ENCODE measurements at regions not wholly inside any gene's neighbourhood (a gene's known extent, or its start where the extent isn't known, plus 50 kb on each side); places are given as distances from the start of the nearest gene placed in this dataset.
"Not testable (repeated sequence)": the region's sequence is repeated elsewhere in the genome, so short reads cannot be mapped to it uniquely, and the experiment has no call there.

DNA sequence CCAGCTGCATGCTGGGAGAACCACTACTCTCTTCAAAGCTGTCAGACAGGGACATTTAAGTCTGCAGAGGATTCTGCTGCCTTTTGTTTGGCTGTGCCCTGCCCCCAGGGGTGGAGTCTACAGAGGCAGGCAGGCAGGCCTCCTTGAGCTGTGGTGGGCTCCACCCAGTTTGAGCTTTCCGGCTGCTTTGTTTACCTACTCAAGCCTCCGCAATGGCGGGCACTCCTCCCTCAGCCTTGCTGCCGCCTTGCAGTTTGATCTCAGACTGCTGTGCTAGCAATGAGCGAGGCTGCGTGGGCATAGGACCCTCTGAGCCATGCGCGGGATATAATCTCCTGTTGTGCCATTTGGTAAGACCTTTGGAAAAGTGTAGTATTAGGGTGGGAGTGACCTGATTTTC, 581.1 kb upstream of the LCORL start:
- TF ChIP-seq, protein P1, sequence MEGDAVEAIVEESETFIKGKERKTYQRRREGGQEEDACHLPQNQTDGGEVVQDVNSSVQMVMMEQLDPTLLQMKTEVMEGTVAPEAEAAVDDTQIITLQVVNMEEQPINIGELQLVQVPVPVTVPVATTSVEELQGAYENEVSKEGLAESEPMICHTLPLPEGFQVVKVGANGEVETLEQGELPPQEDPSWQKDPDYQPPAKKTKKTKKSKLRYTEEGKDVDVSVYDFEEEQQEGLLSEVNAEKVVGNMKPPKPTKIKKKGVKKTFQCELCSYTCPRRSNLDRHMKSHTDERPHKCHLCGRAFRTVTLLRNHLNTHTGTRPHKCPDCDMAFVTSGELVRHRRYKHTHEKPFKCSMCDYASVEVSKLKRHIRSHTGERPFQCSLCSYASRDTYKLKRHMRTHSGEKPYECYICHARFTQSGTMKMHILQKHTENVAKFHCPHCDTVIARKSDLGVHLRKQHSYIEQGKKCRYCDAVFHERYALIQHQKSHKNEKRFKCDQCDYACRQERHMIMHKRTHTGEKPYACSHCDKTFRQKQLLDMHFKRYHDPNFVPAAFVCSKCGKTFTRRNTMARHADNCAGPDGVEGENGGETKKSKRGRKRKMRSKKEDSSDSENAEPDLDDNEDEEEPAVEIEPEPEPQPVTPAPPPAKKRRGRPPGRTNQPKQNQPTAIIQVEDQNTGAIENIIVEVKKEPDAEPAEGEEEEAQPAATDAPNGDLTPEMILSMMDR (IDR thresholded peaks at IDR 0.05 in 8 of 11, conservative IDR thresholded peaks at IDR 0.05 in 3 of 11): not testable (repeated sequence)
- TF ChIP-seq POLR2AphosphoS5 (IDR thresholded peaks at IDR 0.05): not testable (repeated sequence)
